Astrocyte (in vitro differentiated cells and primary cell): ENCODE measurements at regions not wholly inside any gene's neighbourhood (a gene's known extent, or its start where the extent isn't known, plus 50 kb on each side); places are given as distances from the start of the nearest gene placed in this dataset.

Experiments
- DNase-seq: peaks from one replicate; pipeline ENCODE4 v3.0.0-alpha.2; 2010; ENCODE audit warnings: low read depth
- FAIRE-seq: peaks from 2 replicates; lab custom pipeline; 2011; peaks lifted over from hg19 to GRCh38; lab: Jason Lieb, UNC
- H2AFZ ChIP-seq: 2 replicates; pipeline ENCODE4 v1.6.0; 2012; ENCODE audit warnings: low read depth, low read length, inconsistent platforms
- H3K27ac ChIP-seq: 2 replicates; pipeline ENCODE4 v1.5.1; 2011; ENCODE audit warnings: low read depth, low read length, inconsistent platforms
- H3K27me3 ChIP-seq: 2 replicates; pipeline ENCODE4 v1.6.0; 2011; ENCODE audit warnings: low read length, inconsistent platforms; ENCODE audit not compliant: insufficient read depth
- H3K36me3 ChIP-seq: 2 replicates; pipeline ENCODE4 v1.5.1; 2011; ENCODE audit warnings: low read length, inconsistent platforms; ENCODE audit not compliant: insufficient read depth
- H3K4me1 ChIP-seq: 2 replicates; pipeline ENCODE4 v1.5.1; 2011; ENCODE audit warnings: low read length, inconsistent platforms; ENCODE audit not compliant: insufficient read depth
- H3K4me2 ChIP-seq: 2 replicates; pipeline ENCODE4 v1.6.0; 2012; ENCODE audit warnings: low read length, inconsistent platforms
- H3K4me3 ChIP-seq: 2 replicates; pipeline ENCODE4 v1.5.1; 2011; ENCODE audit warnings: low read depth, mild to moderate bottlenecking, low read length, inconsistent platforms; ENCODE audit not compliant: insufficient read depth
- H3K79me2 ChIP-seq: 2 replicates; pipeline ENCODE4 v1.6.0; 2012; ENCODE audit warnings: mild to moderate bottlenecking, low read length, inconsistent platforms; ENCODE audit not compliant: insufficient read depth
- H3K9ac ChIP-seq: 2 replicates; pipeline ENCODE4 v1.6.0; 2012; ENCODE audit warnings: mild to moderate bottlenecking, low read length, inconsistent platforms
- H3K9me3 ChIP-seq: 2 replicates; pipeline ENCODE4 v1.5.1; 2012; ENCODE audit warnings: low read depth, mild to moderate bottlenecking, low read length, inconsistent platforms; ENCODE audit not compliant: insufficient read depth
- H4K20me1 ChIP-seq: 2 replicates; pipeline ENCODE4 v1.6.0; 2012; ENCODE audit warnings: low read length, inconsistent platforms; ENCODE audit not compliant: insufficient read depth
- H3K27ac Mint-ChIP-seq: one replicate; pipeline ENCODE4 v1.8.0; 2021; ENCODE audit warnings: mild to moderate bottlenecking, mixed read lengths; ENCODE audit not compliant: unreplicated experiment
- H3K27me3 Mint-ChIP-seq: one replicate; pipeline ENCODE4 v1.8.0; 2021; ENCODE audit warnings: low read depth, mixed read lengths; ENCODE audit not compliant: unreplicated experiment
- H3K36me3 Mint-ChIP-seq: one replicate; pipeline ENCODE4 v1.8.0; 2021; ENCODE audit warnings: low read depth, mixed read lengths; ENCODE audit not compliant: unreplicated experiment
- H3K4me1 Mint-ChIP-seq: one replicate; pipeline ENCODE4 v1.8.0; 2021; ENCODE audit warnings: low read depth, mixed read lengths; ENCODE audit not compliant: unreplicated experiment
- H3K4me3 Mint-ChIP-seq: one replicate; pipeline ENCODE4 v1.8.0; 2021; ENCODE audit warnings: mild to moderate bottlenecking, moderate library complexity, mixed read lengths; ENCODE audit not compliant: unreplicated experiment
- H3K9me3 Mint-ChIP-seq: one replicate; pipeline ENCODE4 v1.8.0; 2021; ENCODE audit warnings: mild to moderate bottlenecking, mixed read lengths; ENCODE audit not compliant: unreplicated experiment
- CTCF ChIP-seq: IDR thresholded peaks from 2 replicates; pipeline ENCODE4 v1.5.1; 2011; ENCODE audit warnings: low read depth, mild to moderate bottlenecking, inconsistent platforms, low read length, moderate library complexity; ENCODE audit not compliant: insufficient read depth
- EZH2 ChIP-seq: IDR thresholded peaks from 2 replicates; pipeline ENCODE4 v1.6.1; 2012; ENCODE audit warnings: mild to moderate bottlenecking, low read length, inconsistent platforms; ENCODE audit not compliant: insufficient read depth

GRCh38 chr12:107895966-107896365, 121.5 kb downstream of the ASCL4 start:
- DNase-seq = no peak
- no peak overlapping the region for H3K9ac ChIP-seq
- no peak for FAIRE-seq
- Mint-ChIP-seq H3K27ac (no peak overlapping the region), H3K36me3 (no peaks in the 10 kb centered on the region), H3K27me3 (no peaks in the 10 kb centered on the region), H3K4me1 (no peaks in the 10 kb centered on the region), H3K4me3 (no peak overlapping the region), H3K9me3 (no peaks in the 10 kb centered on the region)
- H4K20me1 ChIP-seq = no peaks in the 10 kb centered on the region
- no peaks in the 10 kb centered on the region for H3K27me3 ChIP-seq
- H3K36me3 ChIP-seq = no peaks in the 10 kb centered on the region
- H3K27ac ChIP-seq = no peak overlapping the region
- no peaks in the 10 kb centered on the region for H3K4me1 ChIP-seq
- no peak overlapping the region for H3K4me2 ChIP-seq
- H2AFZ ChIP-seq = no peak overlapping the region
- H3K4me3 ChIP-seq = no peak overlapping the region
- TF ChIP-seq EZH2 (no peak), CTCF (no peak)
- no peaks in the 10 kb centered on the region for H3K79me2 ChIP-seq
- no peaks in the 10 kb centered on the region for H3K9me3 ChIP-seq

DNA sequence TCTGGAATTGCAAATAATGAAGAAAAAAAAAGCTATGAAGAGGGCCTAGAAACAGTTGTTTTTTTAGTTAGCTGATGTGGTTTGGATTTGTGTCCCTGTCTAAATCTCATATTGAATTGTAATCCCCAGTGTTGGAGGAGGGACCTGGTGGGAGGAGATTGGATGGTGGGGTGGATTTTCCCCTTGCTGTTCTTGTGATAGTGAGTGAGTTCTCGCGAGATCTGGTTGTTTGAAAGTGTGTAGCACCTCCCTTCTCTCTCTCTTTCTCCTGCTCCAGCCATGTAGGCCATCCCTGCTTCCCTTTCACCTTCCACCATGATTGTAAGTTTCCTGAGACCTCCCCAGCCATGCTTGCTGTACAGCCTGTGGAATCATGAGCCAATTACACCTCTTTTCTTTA, 126.1 kb downstream of the ASCL4 start:
- Mint-ChIP-seq H3K9me3 (no peaks in the 10 kb centered on the region), H3K27ac (no peak overlapping the region), H3K4me3 (no peak overlapping the region), H3K36me3 (no peaks in the 10 kb centered on the region), H3K4me1 (peaks cover 3% of the 10 kb centered on the region), H3K27me3 (peaks cover 8% of the 10 kb centered on the region)
- no peak overlapping the region for H3K9ac ChIP-seq
- no peaks in the 10 kb centered on the region for H3K36me3 ChIP-seq
- H3K4me3 ChIP-seq = no peak overlapping the region
- H3K4me1 ChIP-seq = no peaks in the 10 kb centered on the region
- H3K27me3 ChIP-seq = peaks cover 13% of the 10 kb centered on the region
- no peak for TF ChIP-seq EZH2
- no peak for TF ChIP-seq CTCF
- no peak overlapping the region for H3K27ac ChIP-seq
- no peaks in the 10 kb centered on the region for H3K9me3 ChIP-seq
- no peak overlapping the region for H3K4me2 ChIP-seq
- H3K79me2 ChIP-seq = no peaks in the 10 kb centered on the region
- no peaks in the 10 kb centered on the region for H4K20me1 ChIP-seq
- DNase-seq (no peak), FAIRE-seq (no peak)
- no peak overlapping the region for H2AFZ ChIP-seq

- Mint-ChIP-seq H3K27ac (peak overlapping the region; percentile 82), H3K36me3 (no peaks in the 10 kb centered on the region), H3K4me3 (peak overlapping the region; percentile 85), H3K27me3 (peaks cover 31% of the 10 kb centered on the region), H3K9me3 (no peaks in the 10 kb centered on the region), H3K4me1 (peaks cover 3% of the 10 kb centered on the region)
- H3K4me2 ChIP-seq = peak overlapping the region; percentile 63
- peaks cover 13% of the 10 kb centered on the region for H3K27me3 ChIP-seq
- no peak for TF ChIP-seq EZH2
- TF ChIP-seq CTCF = no peak
- H3K27ac ChIP-seq = no peak overlapping the region
- no peak overlapping the region for H3K9ac ChIP-seq
- H4K20me1 ChIP-seq = no peaks in the 10 kb centered on the region
- H3K9me3 ChIP-seq = no peaks in the 10 kb centered on the region
- H2AFZ ChIP-seq = no peak overlapping the region
- no peaks in the 10 kb centered on the region for H3K79me2 ChIP-seq
- no peaks in the 10 kb centered on the region for H3K4me1 ChIP-seq
- DNase-seq (no peak), FAIRE-seq (no peak)
- no peaks in the 10 kb centered on the region for H3K36me3 ChIP-seq
- H3K4me3 ChIP-seq = peak overlapping the region; percentile 12
Observed at GRCh38 chr12:107903341-107904061, 129.0 kb downstream of the ASCL4 start.
